Astrocyte (in vitro differentiated cells and primary cell): ENCODE measurements at regions not wholly inside any gene's neighbourhood (a gene's known extent, or its start where the extent isn't known, plus 50 kb on each side); places are given as distances from the start of the nearest gene placed in this dataset.

Experiments used
- DNase-seq: peaks from one replicate; pipeline ENCODE4 v3.0.0-alpha.2; 2010; ENCODE audit warnings: low read depth
- FAIRE-seq: peaks from 2 replicates; lab custom pipeline; 2011; peaks lifted over from hg19 to GRCh38; lab: Jason Lieb, UNC
- H2AFZ ChIP-seq: 2 replicates; pipeline ENCODE4 v1.6.0; 2012; ENCODE audit warnings: low read depth, low read length, inconsistent platforms
- H3K27ac ChIP-seq: 2 replicates; pipeline ENCODE4 v1.5.1; 2011; ENCODE audit warnings: low read depth, low read length, inconsistent platforms
- H3K27me3 ChIP-seq: 2 replicates; pipeline ENCODE4 v1.6.0; 2011; ENCODE audit warnings: low read length, inconsistent platforms; ENCODE audit not compliant: insufficient read depth
- H3K36me3 ChIP-seq: 2 replicates; pipeline ENCODE4 v1.5.1; 2011; ENCODE audit warnings: low read length, inconsistent platforms; ENCODE audit not compliant: insufficient read depth
- H3K4me1 ChIP-seq: 2 replicates; pipeline ENCODE4 v1.5.1; 2011; ENCODE audit warnings: low read length, inconsistent platforms; ENCODE audit not compliant: insufficient read depth
- H3K4me2 ChIP-seq: 2 replicates; pipeline ENCODE4 v1.6.0; 2012; ENCODE audit warnings: low read length, inconsistent platforms
- H3K4me3 ChIP-seq: 2 replicates; pipeline ENCODE4 v1.5.1; 2011; ENCODE audit warnings: low read depth, mild to moderate bottlenecking, low read length, inconsistent platforms; ENCODE audit not compliant: insufficient read depth
- H3K79me2 ChIP-seq: 2 replicates; pipeline ENCODE4 v1.6.0; 2012; ENCODE audit warnings: mild to moderate bottlenecking, low read length, inconsistent platforms; ENCODE audit not compliant: insufficient read depth
- H3K9ac ChIP-seq: 2 replicates; pipeline ENCODE4 v1.6.0; 2012; ENCODE audit warnings: mild to moderate bottlenecking, low read length, inconsistent platforms
- H3K9me3 ChIP-seq: 2 replicates; pipeline ENCODE4 v1.5.1; 2012; ENCODE audit warnings: low read depth, mild to moderate bottlenecking, low read length, inconsistent platforms; ENCODE audit not compliant: insufficient read depth
- H4K20me1 ChIP-seq: 2 replicates; pipeline ENCODE4 v1.6.0; 2012; ENCODE audit warnings: low read length, inconsistent platforms; ENCODE audit not compliant: insufficient read depth
- H3K27ac Mint-ChIP-seq: one replicate; pipeline ENCODE4 v1.8.0; 2021; ENCODE audit warnings: mild to moderate bottlenecking, mixed read lengths; ENCODE audit not compliant: unreplicated experiment
- H3K27me3 Mint-ChIP-seq: one replicate; pipeline ENCODE4 v1.8.0; 2021; ENCODE audit warnings: low read depth, mixed read lengths; ENCODE audit not compliant: unreplicated experiment
- H3K36me3 Mint-ChIP-seq: one replicate; pipeline ENCODE4 v1.8.0; 2021; ENCODE audit warnings: low read depth, mixed read lengths; ENCODE audit not compliant: unreplicated experiment
- H3K4me1 Mint-ChIP-seq: one replicate; pipeline ENCODE4 v1.8.0; 2021; ENCODE audit warnings: low read depth, mixed read lengths; ENCODE audit not compliant: unreplicated experiment
- H3K4me3 Mint-ChIP-seq: one replicate; pipeline ENCODE4 v1.8.0; 2021; ENCODE audit warnings: mild to moderate bottlenecking, moderate library complexity, mixed read lengths; ENCODE audit not compliant: unreplicated experiment
- H3K9me3 Mint-ChIP-seq: one replicate; pipeline ENCODE4 v1.8.0; 2021; ENCODE audit warnings: mild to moderate bottlenecking, mixed read lengths; ENCODE audit not compliant: unreplicated experiment
- EZH2 ChIP-seq: IDR thresholded peaks from 2 replicates; pipeline ENCODE4 v1.6.1; 2012; ENCODE audit warnings: mild to moderate bottlenecking, low read length, inconsistent platforms; ENCODE audit not compliant: insufficient read depth
- TF ChIP-seq, protein P1 (sequence below): IDR thresholded peaks from 2 replicates; pipeline ENCODE4 v1.5.1; 2011; ENCODE audit warnings: low read depth, mild to moderate bottlenecking, inconsistent platforms, low read length, moderate library complexity; ENCODE audit not compliant: insufficient read depth

DNA sequence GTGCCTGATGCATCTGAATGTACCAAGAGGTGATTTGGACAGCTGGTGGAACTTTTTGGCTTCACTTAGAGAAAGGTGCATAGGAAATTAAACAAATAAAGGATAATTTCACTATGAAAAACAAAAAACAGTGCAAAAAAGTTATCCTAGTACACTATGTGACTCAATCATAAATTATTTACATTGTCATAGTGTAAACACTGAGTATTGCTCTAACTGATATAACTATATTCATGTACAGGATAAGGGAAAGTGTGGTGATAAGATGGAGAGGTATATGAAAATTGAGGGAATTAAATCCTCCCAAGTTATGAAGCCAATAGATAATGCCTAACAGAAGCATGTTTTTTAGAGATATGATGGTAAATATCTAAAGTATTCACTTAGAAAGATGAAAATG lies 50.2 kb upstream of the CPNE4 start:
- no peak for FAIRE-seq

GRCh38 chr3:132087356-132087755 lies 52.5 kb upstream of the CPNE4 start:
- H3K27me3 Mint-ChIP-seq, result no peaks in the 10 kb centered on the region
- H3K27ac Mint-ChIP-seq, result no peak overlapping the region
- Histone ChIP-seq H2AFZ (no peak overlapping the region), H3K27ac (no peak overlapping the region), H3K9me3 (no peaks in the 10 kb centered on the region), H3K36me3 (no peaks in the 10 kb centered on the region), H3K79me2 (no peaks in the 10 kb centered on the region), H3K9ac (no peak overlapping the region), H3K4me2 (no peak overlapping the region), H3K27me3 (no peaks in the 10 kb centered on the region), H4K20me1 (no peaks in the 10 kb centered on the region), H3K4me3 (no peak overlapping the region), H3K4me1 (no peaks in the 10 kb centered on the region)
- DNase-seq (no peak), FAIRE-seq (no peak)
- H3K9me3 Mint-ChIP-seq, result no peaks in the 10 kb centered on the region
- no peak for TF ChIP-seq EZH2
- TF ChIP-seq, protein P1, sequence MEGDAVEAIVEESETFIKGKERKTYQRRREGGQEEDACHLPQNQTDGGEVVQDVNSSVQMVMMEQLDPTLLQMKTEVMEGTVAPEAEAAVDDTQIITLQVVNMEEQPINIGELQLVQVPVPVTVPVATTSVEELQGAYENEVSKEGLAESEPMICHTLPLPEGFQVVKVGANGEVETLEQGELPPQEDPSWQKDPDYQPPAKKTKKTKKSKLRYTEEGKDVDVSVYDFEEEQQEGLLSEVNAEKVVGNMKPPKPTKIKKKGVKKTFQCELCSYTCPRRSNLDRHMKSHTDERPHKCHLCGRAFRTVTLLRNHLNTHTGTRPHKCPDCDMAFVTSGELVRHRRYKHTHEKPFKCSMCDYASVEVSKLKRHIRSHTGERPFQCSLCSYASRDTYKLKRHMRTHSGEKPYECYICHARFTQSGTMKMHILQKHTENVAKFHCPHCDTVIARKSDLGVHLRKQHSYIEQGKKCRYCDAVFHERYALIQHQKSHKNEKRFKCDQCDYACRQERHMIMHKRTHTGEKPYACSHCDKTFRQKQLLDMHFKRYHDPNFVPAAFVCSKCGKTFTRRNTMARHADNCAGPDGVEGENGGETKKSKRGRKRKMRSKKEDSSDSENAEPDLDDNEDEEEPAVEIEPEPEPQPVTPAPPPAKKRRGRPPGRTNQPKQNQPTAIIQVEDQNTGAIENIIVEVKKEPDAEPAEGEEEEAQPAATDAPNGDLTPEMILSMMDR, result no peak
- peaks cover 5% of the 10 kb centered on the region for H3K4me1 Mint-ChIP-seq
- no peaks in the 10 kb centered on the region for H3K36me3 Mint-ChIP-seq
- no peak overlapping the region for H3K4me3 Mint-ChIP-seq

More for the DNA sequence above, 50.2 kb upstream of the CPNE4 start:
- Mint-ChIP-seq H3K36me3 (no peaks in the 10 kb centered on the region), H3K27me3 (no peaks in the 10 kb centered on the region), H3K4me3 (no peak overlapping the region), H3K9me3 (no peaks in the 10 kb centered on the region), H3K4me1 (no peaks in the 10 kb centered on the region), H3K27ac (no peak overlapping the region)
- H2AFZ ChIP-seq, result no peak overlapping the region
- no peaks in the 10 kb centered on the region for H3K4me1 ChIP-seq
- no peak overlapping the region for H3K4me2 ChIP-seq
- H4K20me1 ChIP-seq, result no peaks in the 10 kb centered on the region
- no peaks in the 10 kb centered on the region for H3K36me3 ChIP-seq
- H3K9ac ChIP-seq, result no peak overlapping the region
- TF ChIP-seq EZH2, result no peak
- no peaks in the 10 kb centered on the region for H3K27me3 ChIP-seq
- no peaks in the 10 kb centered on the region for H3K79me2 ChIP-seq
- no peaks in the 10 kb centered on the region for H3K9me3 ChIP-seq
- no peak overlapping the region for H3K4me3 ChIP-seq
- DNase-seq, result no peak
- no peak overlapping the region for H3K27ac ChIP-seq

GRCh38 chr3:132088291-132088690 lies 53.5 kb upstream of the CPNE4 start:
- Histone ChIP-seq H3K79me2 (no peaks in the 10 kb centered on the region), H3K4me2 (no peak overlapping the region), H3K36me3 (no peaks in the 10 kb centered on the region), H2AFZ (no peak overlapping the region), H3K9ac (no peak overlapping the region), H3K9me3 (no peaks in the 10 kb centered on the region), H3K27me3 (no peaks in the 10 kb centered on the region), H3K4me1 (no peaks in the 10 kb centered on the region), H3K27ac (no peak overlapping the region), H3K4me3 (no peak overlapping the region), H4K20me1 (no peaks in the 10 kb centered on the region)
- no peaks in the 10 kb centered on the region for H3K9me3 Mint-ChIP-seq
- no peak overlapping the region for H3K4me3 Mint-ChIP-seq
- no peak for FAIRE-seq
- DNase-seq, result no peak
- H3K27ac Mint-ChIP-seq, result no peak overlapping the region
- H3K4me1 Mint-ChIP-seq, result peaks cover 5% of the 10 kb centered on the region
- no peaks in the 10 kb centered on the region for H3K27me3 Mint-ChIP-seq
- TF ChIP-seq EZH2, result no peak
- TF ChIP-seq, protein P1, result no peak
- H3K36me3 Mint-ChIP-seq, result no peaks in the 10 kb centered on the region
